ENCODE measurements at regions not wholly inside any gene's neighbourhood (a gene's known extent, or its start where the extent isn't known, plus 50 kb on each side); places are given as distances from the start of the nearest gene placed in this dataset.

- TF ChIP-seq CTCF (conservative IDR thresholded peaks at IDR 0.05; ENCODE audit: low read depth, low read length) = no peak
- no peak for DNase-seq (ENCODE audit: low read depth)
- H3K4me3 ChIP-seq (ENCODE audit: low read depth, low read length) = no peak overlapping the region
These were observed 133.5 kb upstream of the HAAO start for GRCh38 chr2:42925742-42926433.

- no peak overlapping the region for H3K4me3 ChIP-seq (ENCODE audit: low read depth, low read length)
- TF ChIP-seq CTCF (conservative IDR thresholded peaks at IDR 0.05; ENCODE audit: low read depth, low read length) = no peak
- DNase-seq (ENCODE audit: low read depth) = peak; percentile 47
These were observed 132.1 kb upstream of the HAAO start for GRCh38 chr2:42924418-42924886.

DNA sequence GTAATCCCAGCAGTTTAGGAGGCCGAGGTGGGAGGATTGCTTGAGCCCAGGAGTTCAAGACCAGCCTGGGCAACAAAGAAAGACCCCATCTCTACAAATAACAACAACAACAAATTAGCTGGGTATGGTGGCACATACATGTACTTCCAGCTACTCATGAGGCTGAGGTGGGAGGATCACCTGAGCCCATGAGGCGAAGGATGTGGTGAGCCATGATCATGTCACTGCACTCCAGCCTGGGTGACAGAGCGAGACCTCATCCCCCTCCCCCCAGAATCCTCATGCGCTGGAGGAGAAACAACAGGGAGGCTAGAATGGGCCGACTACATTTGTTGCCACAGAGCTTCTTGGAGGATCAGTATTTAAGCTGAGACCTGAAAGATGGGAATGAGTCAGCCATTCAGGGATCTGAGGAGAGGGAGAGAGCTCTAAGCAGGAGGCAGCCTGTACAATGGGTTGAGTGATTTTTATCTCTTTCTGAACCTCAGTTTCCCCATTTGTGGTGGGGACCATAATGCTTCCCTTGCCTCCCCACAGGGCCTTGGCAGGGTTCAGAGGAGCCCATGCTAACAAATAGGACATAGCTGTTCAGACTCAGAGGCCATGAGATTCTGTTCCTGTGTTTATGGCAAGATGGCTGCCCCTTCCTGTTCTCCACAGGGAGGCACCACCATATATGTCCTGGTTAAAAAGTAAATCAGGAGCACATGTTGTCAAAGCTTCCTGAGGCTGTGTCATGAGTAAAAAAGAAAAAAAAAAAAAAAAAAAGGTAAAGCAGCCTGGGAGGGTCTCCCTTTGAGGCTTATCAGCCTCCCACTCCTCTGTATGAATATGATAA is 131.4 kb upstream of the HAAO start:
- no peak for DNase-seq (ENCODE audit: low read depth)
- H3K4me3 ChIP-seq (ENCODE audit: low read depth, low read length) = no peak overlapping the region
- no peak for TF ChIP-seq CTCF (conservative IDR thresholded peaks at IDR 0.05; ENCODE audit: low read depth, low read length)

DNA sequence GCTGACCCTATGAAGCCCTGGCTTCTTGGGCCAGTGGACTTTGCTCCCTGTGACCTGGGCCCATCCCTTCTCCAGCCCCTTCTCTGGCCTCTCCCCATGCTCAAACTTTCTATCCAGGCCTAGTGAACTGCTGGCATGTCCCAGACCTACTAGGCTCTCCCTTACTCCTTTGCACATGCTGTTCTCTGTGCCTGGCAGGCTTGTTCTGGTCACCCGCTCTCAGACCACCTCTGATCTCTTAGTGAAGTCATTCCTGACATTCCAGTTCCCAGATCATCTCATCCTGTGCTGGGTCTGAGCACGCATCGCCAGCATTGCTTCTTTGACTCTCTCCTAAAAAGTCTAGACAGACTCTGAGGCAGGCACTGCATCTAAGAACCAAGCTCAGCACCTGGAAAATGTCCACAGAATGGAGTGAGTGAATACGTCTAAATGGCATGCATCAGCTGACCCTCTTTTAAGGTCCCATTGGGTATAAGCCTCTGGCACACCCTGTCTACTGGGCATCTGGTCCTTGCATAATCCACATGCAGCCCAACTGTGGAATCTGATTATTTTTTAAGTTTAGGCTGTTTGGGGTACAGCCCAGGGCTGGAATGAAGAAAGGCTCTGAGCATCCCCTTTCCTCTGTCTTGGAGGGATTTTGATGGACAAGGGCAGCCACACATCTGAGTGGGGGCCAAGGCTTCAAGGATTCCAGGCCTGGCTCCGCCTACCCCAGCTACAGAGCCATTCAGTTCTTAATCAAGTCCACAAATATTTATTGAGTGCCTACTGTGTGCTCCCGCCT is 130.6 kb upstream of the HAAO start:
- no peak overlapping the region for H3K4me3 ChIP-seq (ENCODE audit: low read depth, low read length)
- DNase-seq (ENCODE audit: low read depth) = peak; percentile 75
- TF ChIP-seq CTCF (conservative IDR thresholded peaks at IDR 0.05; ENCODE audit: low read depth, low read length) = no peak

GRCh38 chr2:42922293-42922692 is 129.9 kb upstream of the HAAO start:
- H3K4me3 ChIP-seq (ENCODE audit: low read depth, low read length) = no peak overlapping the region
- no peak for TF ChIP-seq CTCF (conservative IDR thresholded peaks at IDR 0.05; ENCODE audit: low read depth, low read length)

DNA sequence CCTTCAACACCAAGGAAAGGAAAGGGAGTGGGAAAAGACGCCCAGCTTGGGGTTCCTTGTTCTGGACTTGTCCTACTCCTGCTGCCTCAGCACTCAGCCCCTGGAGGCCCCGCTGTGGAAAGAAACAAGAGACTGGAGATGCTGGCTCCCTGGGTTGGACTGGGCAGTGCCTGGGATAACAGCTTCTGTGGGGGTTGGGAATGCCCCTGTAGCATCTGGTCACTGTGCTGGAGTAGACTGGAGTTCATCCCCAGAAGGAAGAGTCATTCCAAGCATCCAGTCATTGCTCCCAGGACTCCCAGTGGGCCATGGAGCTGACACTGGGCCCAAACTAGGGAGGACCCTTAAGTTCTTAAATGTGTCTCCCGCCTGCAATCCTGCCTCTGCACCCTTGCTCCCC is 129.3 kb upstream of the HAAO start:
- DNase-seq (ENCODE audit: low read depth) = no peak
- H3K4me3 ChIP-seq (ENCODE audit: low read depth, low read length) = no peak overlapping the region
- no peak for TF ChIP-seq CTCF (conservative IDR thresholded peaks at IDR 0.05; ENCODE audit: low read depth, low read length)

More at GRCh38 chr2:42922293-42922692, 129.9 kb upstream of the HAAO start:
- no peak for DNase-seq (ENCODE audit: low read depth)

Measured in choroid plexus epithelial cell (primary cell).